NCI-H2081 (cell line): ENCODE measurements at regions not wholly inside any gene's neighbourhood (a gene's known extent, or its start where the extent isn't known, plus 50 kb on each side); places are given as distances from the start of the nearest gene placed in this dataset.

Experiments used
- DNase-seq, 2 experiments: peaks; one replicate each; lab custom pipeline; 2025; lab: John Stamatoyannopoulos, UW

DNA sequence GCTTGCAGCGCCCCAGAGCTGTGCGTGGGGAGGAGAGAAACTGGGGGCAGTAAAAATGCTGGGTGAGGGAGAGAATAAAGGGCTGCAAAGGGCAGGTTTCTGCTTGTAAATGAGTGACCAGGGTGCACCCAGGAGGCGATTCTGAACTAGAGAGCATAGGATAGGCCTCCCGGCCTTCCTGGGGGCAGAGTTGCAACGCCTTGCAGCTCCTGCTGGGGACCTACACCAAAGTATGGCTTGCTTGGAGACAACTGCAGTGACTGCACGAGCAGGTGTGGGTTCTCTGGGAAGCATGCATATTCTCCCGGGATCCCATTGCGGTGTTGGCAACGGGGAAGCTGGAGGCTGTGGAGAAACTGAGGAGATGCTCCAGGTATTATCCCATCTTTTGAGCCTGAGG is 111.6 kb upstream of the SPACA1 start:
- no peak for DNase-seq

GRCh38 chr6:87935196-87935595 is 112.4 kb upstream of the SPACA1 start:
- DNase-seq: no peak

DNA sequence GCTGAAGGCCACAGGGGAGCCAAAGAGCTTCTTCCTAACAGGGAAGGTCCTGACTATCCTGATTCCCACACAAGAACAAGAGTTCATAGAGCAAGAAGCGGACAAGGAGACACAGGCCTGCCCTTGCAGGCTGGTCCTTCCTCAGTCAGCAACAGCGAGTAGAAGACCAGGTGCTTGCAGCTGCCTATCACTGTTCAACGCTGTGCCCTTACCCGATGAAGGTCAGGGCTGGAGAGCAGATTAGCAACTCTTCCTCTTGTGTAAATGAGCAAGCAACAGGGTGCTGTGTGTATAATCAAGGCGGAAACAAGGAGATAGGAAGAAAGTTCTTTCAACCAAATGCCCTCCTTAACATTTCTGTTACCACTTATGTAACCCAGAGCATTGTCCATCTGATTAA is 115.3 kb upstream of the SPACA1 start:
- no peak for DNase-seq

GRCh38 chr6:87929843-87930288 is 117.8 kb upstream of the SPACA1 start:
- DNase-seq: peak; percentile 79 to 85

DNA sequence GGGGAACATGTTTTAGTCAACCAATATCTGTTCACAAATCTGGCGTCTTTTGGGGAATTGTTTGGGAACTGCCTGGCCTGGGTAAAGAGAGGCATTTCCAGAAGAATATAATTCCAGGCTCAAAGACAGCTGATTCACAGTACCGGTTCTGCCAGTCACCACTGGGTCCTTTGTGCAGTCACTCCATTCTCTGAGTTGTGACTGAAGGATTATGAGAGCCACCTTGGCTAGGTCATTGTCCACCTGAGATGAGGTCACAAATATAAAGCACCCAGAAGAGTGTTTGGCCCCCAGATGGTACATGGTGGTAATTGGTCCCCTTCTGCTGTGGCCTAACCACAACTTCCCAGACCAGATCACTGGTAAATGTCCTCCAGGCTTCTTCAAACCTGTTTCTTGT is 121.0 kb upstream of the SPACA1 start:
- no peak for DNase-seq

DNA sequence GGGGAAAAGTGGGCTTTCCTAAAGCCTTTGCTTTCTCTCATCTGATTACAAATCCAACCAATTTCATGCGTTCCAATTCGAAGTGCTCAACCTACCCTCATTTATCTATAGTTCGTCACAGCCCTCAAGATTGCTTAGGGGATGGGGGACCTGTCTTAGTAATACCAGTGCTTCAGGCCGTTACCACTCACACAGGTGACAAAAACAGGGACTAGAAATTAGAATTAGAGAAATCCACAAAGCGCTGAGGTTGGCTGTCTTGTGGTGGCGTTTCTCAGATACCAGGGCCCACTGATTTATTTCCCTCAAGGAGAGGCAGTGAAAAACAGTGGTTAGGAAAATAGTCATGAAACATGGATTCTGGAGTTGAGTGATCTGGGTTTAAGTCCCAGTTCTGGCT is 121.6 kb upstream of the SPACA1 start:
- DNase-seq: no peak

GRCh38 chr6:87925373-87926060 is 122.1 kb upstream of the SPACA1 start:
- DNase-seq: no peak

- DNase-seq: no peak
These were observed 124.1 kb upstream of the SPACA1 start for GRCh38 chr6:87923389-87924050.

DNA sequence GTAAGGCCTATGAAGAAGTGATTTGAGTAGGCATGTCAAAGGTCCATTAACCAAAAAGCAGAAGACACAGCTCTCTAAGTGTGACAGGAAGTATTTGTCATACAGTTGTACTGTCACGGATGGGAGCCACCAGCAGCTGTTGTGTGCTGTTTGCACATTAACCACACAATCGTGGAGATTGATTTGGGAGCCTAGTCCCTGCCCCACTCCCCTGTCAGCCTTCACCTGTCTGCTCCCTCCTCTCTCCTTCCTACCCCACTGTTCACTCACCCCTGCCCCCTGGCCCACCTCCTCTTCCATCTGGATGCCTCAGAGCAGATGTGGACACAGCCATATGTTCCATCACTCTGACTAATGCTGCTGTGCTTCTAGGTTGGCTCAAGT is 124.7 kb upstream of the SPACA1 start:
- no peak for DNase-seq

GRCh38 chr6:87922196-87922946 is 125.3 kb upstream of the SPACA1 start:
- DNase-seq: no peak

DNA sequence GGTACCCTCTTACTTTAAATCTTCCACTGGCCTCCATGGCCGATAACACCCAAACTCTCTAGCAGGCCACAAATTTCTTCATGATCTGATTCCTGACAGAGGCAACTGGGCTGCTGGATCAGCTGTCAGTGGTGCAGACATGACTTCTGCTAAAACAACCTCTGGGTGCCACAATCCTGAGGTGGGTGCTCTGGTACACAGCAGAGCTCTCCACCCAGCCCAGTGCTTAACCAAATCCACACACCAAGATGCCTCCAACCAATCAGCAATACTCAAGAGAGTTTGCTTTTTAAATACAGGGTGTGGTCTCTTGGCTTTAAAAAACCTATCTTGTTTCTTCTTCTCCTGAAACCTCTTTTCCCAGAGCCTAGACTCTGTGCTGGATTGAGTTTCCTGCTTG is 126.6 kb upstream of the SPACA1 start:
- DNase-seq: no peak

DNA sequence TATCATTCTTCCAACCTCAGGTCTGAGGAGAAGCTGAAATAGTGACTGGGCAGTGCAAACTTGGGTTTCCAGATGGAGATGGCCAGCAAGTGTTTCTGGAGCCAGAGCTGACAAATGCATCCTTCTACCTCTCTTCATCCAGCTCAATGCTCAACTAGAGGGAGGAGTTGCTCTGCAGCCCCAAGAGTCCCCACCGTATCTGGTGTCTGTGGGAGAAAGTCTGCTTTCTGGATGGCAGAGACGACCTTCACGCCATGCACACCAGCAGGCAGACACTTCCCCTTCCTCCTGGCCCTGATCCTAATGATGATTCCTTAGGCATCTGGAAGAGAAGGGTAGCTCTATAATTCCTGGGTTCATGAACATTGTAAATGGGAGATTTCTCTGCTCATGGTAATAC is 127.4 kb upstream of the SPACA1 start:
- no peak for DNase-seq

GRCh38 chr6:87919416-87919815 is 128.2 kb upstream of the SPACA1 start:
- no peak for DNase-seq

GRCh38 chr6:87919001-87919400 is 128.6 kb upstream of the SPACA1 start:
- no peak for DNase-seq

DNA sequence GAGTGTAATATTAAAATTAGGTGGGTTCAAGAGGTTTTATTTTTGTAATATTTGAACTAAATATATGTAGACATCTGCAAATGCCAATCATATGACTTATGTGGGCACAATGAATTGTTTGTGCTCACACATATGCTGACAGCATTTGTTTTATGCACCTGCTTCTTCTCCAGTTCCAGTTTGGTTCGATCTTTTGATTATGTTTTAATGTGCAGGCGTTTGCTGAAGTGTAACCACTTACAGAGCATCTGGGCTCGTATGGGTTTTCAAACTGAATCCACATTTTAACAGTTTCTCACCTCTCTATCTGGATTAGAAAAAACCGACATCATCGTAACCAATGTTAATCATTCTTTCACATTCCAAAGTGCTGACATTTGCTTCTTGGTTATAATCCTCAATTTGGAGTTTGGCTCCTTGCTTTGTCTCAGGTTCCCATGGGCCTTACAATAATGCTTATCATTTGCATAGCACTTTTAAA is 129.1 kb upstream of the SPACA1 start:
- DNase-seq: no peak

DNA sequence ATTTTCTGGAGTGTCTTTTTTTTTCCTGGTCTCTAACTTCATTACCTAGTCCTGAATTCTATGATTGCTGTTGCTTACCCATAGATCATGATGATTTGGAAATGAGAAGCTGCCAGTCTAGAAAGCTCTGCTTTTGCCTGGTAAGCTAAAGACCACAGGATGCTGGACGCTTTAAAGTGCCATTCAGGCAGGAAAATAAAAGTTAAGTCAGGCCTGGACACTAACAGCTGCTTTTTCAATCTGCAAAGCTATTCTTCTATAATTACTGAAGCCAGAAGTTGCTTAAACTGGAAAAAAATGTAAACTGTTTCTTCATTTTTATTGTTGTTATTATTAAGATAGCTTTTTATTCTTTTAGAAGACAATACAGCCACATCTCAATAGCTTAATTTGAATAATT is 129.8 kb upstream of the SPACA1 start:
- DNase-seq: no peak

GRCh38 chr6:87916446-87916845 is 131.2 kb upstream of the SPACA1 start:
- no peak for DNase-seq

- DNase-seq: no peak
These were observed 132.8 kb upstream of the SPACA1 start for GRCh38 chr6:87914637-87915395.

DNA sequence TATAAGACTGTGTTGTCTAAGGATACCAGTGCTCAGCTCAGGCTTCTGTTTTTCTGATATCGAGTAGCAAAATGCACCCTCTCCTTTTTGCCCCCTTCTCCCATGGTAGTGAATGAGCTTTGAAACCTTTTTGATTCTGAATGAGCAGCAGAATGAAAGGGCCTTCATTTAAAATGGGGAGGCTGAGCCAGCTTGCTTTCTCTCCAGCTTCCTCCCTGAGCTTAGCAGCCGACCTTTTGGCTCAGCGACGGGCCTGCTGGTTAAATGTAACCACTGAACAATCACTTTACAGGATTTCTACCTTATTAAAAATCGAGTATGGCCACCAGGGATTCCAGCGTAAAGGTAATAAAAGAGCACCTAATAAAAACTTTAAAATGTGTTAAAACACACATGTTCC is 133.7 kb upstream of the SPACA1 start:
- no peak for DNase-seq

- no peak for DNase-seq
These were observed 135.5 kb upstream of the SPACA1 start for GRCh38 chr6:87912102-87912501.

- DNase-seq: no peak
These were observed 137.8 kb upstream of the SPACA1 start for GRCh38 chr6:87909849-87910248.
